Right lobe of liver (tissue), 6 donors: ENCODE measurements at regions not wholly inside any gene's neighbourhood (a gene's known extent, or its start where the extent isn't known, plus 50 kb on each side); places are given as distances from the start of the nearest gene placed in this dataset.
A peak's percentile ranks its signal among the peaks of the same experiment; 100 is the strongest.
"Not testable (repeated sequence)": the region's sequence is repeated elsewhere in the genome, so short reads cannot be mapped to it uniquely, and the experiment has no call there.

Experiments used
- ATAC-seq, 4 donors: fragments of 200-7000 bp; cut with Tn5 transposase; one replicate each; pipeline ENCODE4 v1.9.1; 2020; ENCODE audit warnings: mild to moderate bottlenecking in 4 of 4, moderate library complexity in 4 of 4
- DNase-seq, 3 donors: peaks; one replicate each; pipeline ENCODE4 v3.0.0-alpha.2; 2020
- H3K27ac ChIP-seq, 3 donors: fragments of 200-600 bp; one replicate each; pipeline ENCODE4 v1.8.0; 2022
- H3K27me3 ChIP-seq, 2 donors: fragments of 200-600 bp; one replicate each; pipeline ENCODE4 v1.8.0; 2022
- H3K36me3 ChIP-seq, 4 donors: fragments of 200-600 bp; sonication (generic) in 1 of 4; one replicate each; pipeline versions ENCODE4 v1.5.1 to v1.8.0; 2017 to 2022; ENCODE audit warnings: control low read depth in 1 of 4
- H3K4me1 ChIP-seq, 4 donors: fragments of 200-600 bp; sonication (generic) in 1 of 4; one replicate each; pipeline versions ENCODE4 v1.5.1 to v1.8.0; 2017 to 2022; ENCODE audit warnings: control low read depth in 1 of 4
- H3K4me3 ChIP-seq, 3 donors: fragments of 200-600 bp; one replicate each; pipeline ENCODE4 v1.8.0; 2022
- H3K9me3 ChIP-seq, 4 donors: fragments of 200-600 bp; sonication (generic) in 1 of 4; one replicate each; pipeline versions ENCODE4 v1.5.1 to v1.8.0; 2017 to 2022; ENCODE audit warnings: control low read depth in 1 of 4
- CTCF ChIP-seq, 4 donors: fragments of 200-600 bp in 3 of 4; fragments of 450-650 bp in 1 of 4; IDR thresholded peaks; one replicate each; pipeline versions ENCODE4 v1.5.1 to v1.8.0; 2016 to 2022; ENCODE audit warnings: antibody characterized with exemption in 4 of 4, mild to moderate bottlenecking in 2 of 4
- POLR2A ChIP-seq: fragments of 450-650 bp; IDR thresholded peaks from one replicate; pipeline ENCODE4 v1.6.1; 2017; ENCODE audit warnings: antibody characterized with exemption, mild to moderate bottlenecking
- WGBS: methylation state at CpG from one replicate; pipeline ENCODE4 v1.1.6; 2018; ENCODE audit warnings: low coverage, low lambda C conversion rate; ENCODE audit not compliant: insufficient coverage; ENCODE audit errors: missing lambda C conversion rate; 5-methylcytosine and 5-hydroxymethylcytosine counted together
- intact Hi-C, 2 donors: fragments of 100-400 bp; cut with DNase I; formaldehyde crosslinking; loops; one replicate each; pipeline versions ENCODE4 v1.11.2 to v1.14.1; 2022
- donor health status: DM: no; HTN: yes; CAD: no.
- donor health status: DM: no; HTN: no; CAD: no.
- donor health status: DM: no; HTN: no; CAD: no.
- donor health status: DM: no; HTN: yes; CAD: no.
- donor health status: DM: no; HTN: yes; CAD: no.

- Histone ChIP-seq H3K4me1 (no peaks in the 10 kb centered on the region), H3K27ac (no peak overlapping the region), H3K9me3 (no peaks in the 10 kb centered on the region), H3K4me3 (no peak overlapping the region), H3K27me3 (no peaks in the 10 kb centered on the region), H3K36me3 (no peaks in the 10 kb centered on the region)
- DNase-seq (no peak), ATAC-seq (no peak)
- TF ChIP-seq POLR2A: no peak
- no peak for TF ChIP-seq CTCF (IDR thresholded peaks at IDR 0.05)
- 44% methylated on average over 7 of the region's 7 CpGs for WGBS
- intact Hi-C loops: no loop called here
Observed at GRCh38 chr10:55519264-55519663, 718.2 kb upstream of the PCDH15 start.

DNA sequence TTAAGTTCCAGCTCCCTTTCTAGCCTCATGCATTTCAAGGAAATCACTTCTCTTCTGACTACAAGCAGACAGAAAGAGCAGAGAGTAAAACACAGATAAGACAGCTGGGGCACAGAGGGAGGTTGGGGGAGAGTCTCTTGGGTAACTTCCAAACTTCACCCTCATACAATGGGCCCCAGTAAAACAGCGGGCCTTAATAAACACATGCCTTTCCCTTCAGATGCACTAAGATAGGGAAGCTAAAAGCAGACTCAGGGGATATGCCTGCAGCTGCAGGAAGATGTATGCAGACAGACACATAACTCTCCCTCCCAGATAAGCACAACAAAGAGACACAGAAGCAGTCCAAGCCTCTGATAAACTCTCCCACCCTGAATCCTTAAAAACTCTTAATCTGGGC is 717.4 kb upstream of the PCDH15 start:
- ATAC-seq, H3K27ac ChIP-seq, H3K4me3 ChIP-seq, H3K9me3 ChIP-seq, H3K27me3 ChIP-seq, H3K4me1 ChIP-seq, DNase-seq, intact Hi-C loops, H3K36me3 ChIP-seq: not testable (repeated sequence)
- 17% methylated on average over 1 of the region's 1 CpG for WGBS

DNA sequence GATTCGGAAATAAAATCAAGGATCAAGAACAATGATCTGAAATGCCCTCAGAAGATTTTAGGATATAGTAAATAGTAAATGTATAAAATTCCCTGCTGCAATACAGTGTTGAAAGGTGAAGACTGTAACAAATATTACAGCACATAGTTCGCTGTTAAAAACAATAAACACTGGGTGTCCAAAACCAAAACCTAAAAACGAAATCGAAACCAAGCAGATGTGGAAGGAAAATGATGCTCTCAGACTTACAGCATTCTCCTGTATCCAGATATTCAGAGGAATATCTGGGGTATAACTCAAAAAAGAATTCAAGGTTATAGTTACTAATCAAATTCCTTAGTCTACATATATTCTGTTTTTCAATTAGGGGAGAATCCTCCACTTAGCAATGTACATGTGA is 708.1 kb upstream of the PCDH15 start:
- no peaks in the 10 kb centered on the region for H3K9me3 ChIP-seq
- no peak for ATAC-seq
- DNase-seq: no peak
- H3K4me3 ChIP-seq: no peak overlapping the region
- no peaks in the 10 kb centered on the region for H3K27me3 ChIP-seq
- intact Hi-C loops: no loop called here
- no peaks in the 10 kb centered on the region for H3K36me3 ChIP-seq
- TF ChIP-seq POLR2A: no peak
- TF ChIP-seq CTCF (IDR thresholded peaks at IDR 0.05): no peak
- no peak overlapping the region for H3K27ac ChIP-seq
- no peaks in the 10 kb centered on the region for H3K4me1 ChIP-seq
- WGBS: 46% methylated on average over 4 of the region's 4 CpGs

- peak in 2 of 4 donors; percentile 23 to 36 for ATAC-seq
- TF ChIP-seq POLR2A: no peak
- TF ChIP-seq CTCF (IDR thresholded peaks at IDR 0.05): peak; percentile 7 to 39 (median 24)
- H3K27me3 ChIP-seq: no peaks in the 10 kb centered on the region
- no peak for DNase-seq
- no peak overlapping the region for H3K4me3 ChIP-seq
- no peaks in the 10 kb centered on the region for H3K36me3 ChIP-seq
- H3K9me3 ChIP-seq: no peaks in the 10 kb centered on the region
- intact Hi-C loops: no loop called here
- H3K27ac ChIP-seq: no peak overlapping the region
- WGBS: 9% methylated on average over 1 of the region's 1 CpG
- no peaks in the 10 kb centered on the region for H3K4me1 ChIP-seq
Observed at GRCh38 chr10:55500931-55501559, 700.0 kb upstream of the PCDH15 start.

- 26% methylated on average over 4 of the region's 4 CpGs for WGBS
- intact Hi-C loops: no loop called here
- no peaks in the 10 kb centered on the region for H3K9me3 ChIP-seq
- H3K4me1 ChIP-seq: no peaks in the 10 kb centered on the region
- no peak overlapping the region for H3K27ac ChIP-seq
- ATAC-seq: no peak
- H3K36me3 ChIP-seq: no peaks in the 10 kb centered on the region
- H3K4me3 ChIP-seq: no peak overlapping the region
- no peak for DNase-seq
- no peaks in the 10 kb centered on the region for H3K27me3 ChIP-seq
- TF ChIP-seq POLR2A: no peak
- no peak for TF ChIP-seq CTCF (IDR thresholded peaks at IDR 0.05)
Observed at GRCh38 chr10:55497893-55498499, 697.0 kb upstream of the PCDH15 start.
